HEK293 (cell line): ENCODE measurements at regions not wholly inside any gene's neighbourhood (a gene's known extent, or its start where the extent isn't known, plus 50 kb on each side); places are given as distances from the start of the nearest gene placed in this dataset.

Experiments used
- CTCF ChIA-PET: fragments of 350-600 bp; formaldehyde crosslinking; extraction: SDS; loops from one replicate; lab custom pipeline; 2021; ENCODE audit warnings: antibody characterized with exemption; lab: Yijun Ruan, JAX
- POLR2A ChIA-PET: fragments of 300-600 bp; formaldehyde crosslinking; extraction: SDS; loops from one replicate; lab custom pipeline; 2020; ENCODE audit warnings: antibody characterized with exemption, inconsistent platforms; lab: Yijun Ruan, JAX
- H3K27ac ChIP-seq: fragments of 200-500 bp; sonication (Bioruptor generic); 2 replicates; pipeline ENCODE4 v1.5.1; 2014; ENCODE audit warnings: low read depth, low read length, control low read depth, inconsistent platforms; ENCODE audit errors: extremely low read depth
- H3K36me3 ChIP-seq, 2 experiments: fragments of 200-500 bp in 1 of 2; sonication (Bioruptor generic) in 1 of 2; 1 replicate in 1 of 2; 2 replicates in 1 of 2; pipeline ENCODE4 v1.5.1; 2014 to 2017; ENCODE audit warnings: inconsistent platforms in 2 of 2, low read length in 2 of 2; ENCODE audit not compliant: control insufficient read depth in 2 of 2, insufficient read depth in 1 of 2
- H3K4me1 ChIP-seq: fragments of 200-500 bp; sonication (Bioruptor generic); 2 replicates; pipeline ENCODE4 v1.5.1; 2014; ENCODE audit warnings: mild to moderate bottlenecking, low read length, inconsistent platforms; ENCODE audit not compliant: control insufficient read depth, insufficient read depth
- H3K4me3 ChIP-seq: 2 replicates; pipeline ENCODE4 v1.5.1; 2011; ENCODE audit warnings: low read depth, mild to moderate bottlenecking, control low read depth, low read length, moderate library complexity
- H3K9me3 ChIP-seq: fragments of 200-500 bp; sonication (Bioruptor generic); 2 replicates; pipeline ENCODE4 v1.5.1; 2014; ENCODE audit warnings: low read depth, low read length, inconsistent platforms; ENCODE audit not compliant: control insufficient read depth, insufficient read depth
- GLIS2 ChIP-seq: fragments of 450-650 bp; formaldehyde crosslinking; IDR thresholded peaks from 2 replicates; pipeline ENCODE4 v1.5.1; 2016; ENCODE audit warnings: missing biosample characterization, missing genetic modification characterization
- HOXD13 ChIP-seq: sonication (generic); formaldehyde crosslinking; IDR thresholded peaks from 2 replicates; pipeline ENCODE4 v1.8.0; 2022; ENCODE audit warnings: missing genetic modification reagents, borderline replicate concordance
- INSM2 ChIP-seq: fragments of 450-650 bp; formaldehyde crosslinking; IDR thresholded peaks from 2 replicates; pipeline ENCODE4 v1.5.1; 2016; ENCODE audit warnings: missing biosample characterization, missing genetic modification characterization
- OVOL3 ChIP-seq: fragments of 450-650 bp; formaldehyde crosslinking; IDR thresholded peaks from 2 replicates; pipeline ENCODE4 v1.5.1; 2016; ENCODE audit warnings: missing biosample characterization, missing genetic modification characterization
- SP2 ChIP-seq: fragments of 450-650 bp; formaldehyde crosslinking; IDR thresholded peaks from 2 replicates; pipeline ENCODE4 v1.5.1; 2016; ENCODE audit warnings: missing biosample characterization, missing genetic modification characterization
- SP3 ChIP-seq: fragments of 450-650 bp; formaldehyde crosslinking; IDR thresholded peaks from 2 replicates; pipeline ENCODE4 v1.5.1; 2016; ENCODE audit warnings: missing biosample characterization, missing genetic modification characterization
- ZEB2 ChIP-seq: fragments of 450-650 bp; formaldehyde crosslinking; IDR thresholded peaks from 2 replicates; pipeline ENCODE4 v1.5.1; 2016; ENCODE audit warnings: missing biosample characterization, missing genetic modification characterization
- ZFP3 ChIP-seq: fragments of 450-650 bp; formaldehyde crosslinking; IDR thresholded peaks from 2 replicates; pipeline ENCODE4 v1.5.1; 2016; ENCODE audit warnings: low read depth, missing biosample characterization, missing genetic modification characterization
- ZNF175 ChIP-seq: fragments of 450-650 bp; formaldehyde crosslinking; IDR thresholded peaks from 2 replicates; pipeline ENCODE4 v1.5.1; 2016; ENCODE audit warnings: missing biosample characterization, missing genetic modification characterization
- ZNF362 ChIP-seq: fragments of 450-650 bp; formaldehyde crosslinking; IDR thresholded peaks from 2 replicates; pipeline ENCODE4 v1.5.1; 2016; ENCODE audit warnings: missing biosample characterization, missing genetic modification characterization
- ZNF416 ChIP-seq: fragments of 450-650 bp; formaldehyde crosslinking; IDR thresholded peaks from 2 replicates; pipeline ENCODE4 v1.5.1; 2016; ENCODE audit warnings: missing biosample characterization, missing genetic modification characterization
- ZNF426 ChIP-seq: fragments of 450-650 bp; formaldehyde crosslinking; IDR thresholded peaks from 2 replicates; pipeline ENCODE4 v1.5.1; 2017; ENCODE audit warnings: missing biosample characterization, missing genetic modification characterization, mild to moderate bottlenecking, inconsistent platforms, moderate library complexity
- ZNF473 ChIP-seq: fragments of 450-650 bp; formaldehyde crosslinking; IDR thresholded peaks from 2 replicates; pipeline ENCODE4 v1.5.1; 2017; ENCODE audit warnings: missing biosample characterization, missing genetic modification characterization
- ZNF629 ChIP-seq: fragments of 450-650 bp; formaldehyde crosslinking; IDR thresholded peaks from 2 replicates; pipeline ENCODE4 v1.5.1; 2017; ENCODE audit warnings: missing biosample characterization, missing genetic modification characterization
- ZNF654 ChIP-seq: fragments of 450-650 bp; formaldehyde crosslinking; IDR thresholded peaks from 2 replicates; pipeline ENCODE4 v1.5.1; 2016; ENCODE audit warnings: low read depth, missing biosample characterization, missing genetic modification characterization
- ZNF791 ChIP-seq: fragments of 450-650 bp; formaldehyde crosslinking; IDR thresholded peaks from 2 replicates; pipeline ENCODE4 v1.5.1; 2016; ENCODE audit warnings: missing biosample characterization, missing genetic modification characterization
- ZSCAN23 ChIP-seq: fragments of 450-650 bp; formaldehyde crosslinking; IDR thresholded peaks from 2 replicates; pipeline ENCODE4 v1.5.1; 2016; ENCODE audit warnings: missing biosample characterization, missing genetic modification characterization
- TF ChIP-seq, protein P1 (sequence below): fragments of 450-650 bp; formaldehyde crosslinking; IDR thresholded peaks from 2 replicates; pipeline ENCODE4 v1.5.1; 2017; ENCODE audit warnings: missing biosample characterization, missing genetic modification characterization
- TF ChIP-seq, protein P2 (sequence below): fragments of 450-650 bp; formaldehyde crosslinking; IDR thresholded peaks from 2 replicates; pipeline ENCODE4 v1.5.1; 2016; ENCODE audit warnings: missing biosample characterization, missing genetic modification characterization
- TF ChIP-seq, protein P3 (sequence below): fragments of 450-650 bp; formaldehyde crosslinking; IDR thresholded peaks from 2 replicates; pipeline ENCODE4 v1.5.1; 2016; ENCODE audit warnings: missing biosample characterization, missing genetic modification characterization, low read depth
- TF ChIP-seq, protein P4 (sequence below): fragments of 450-650 bp; formaldehyde crosslinking; IDR thresholded peaks from 2 replicates; pipeline ENCODE4 v1.5.1; 2016; ENCODE audit warnings: missing biosample characterization, missing genetic modification characterization
- TF ChIP-seq, protein P5 (sequence below): fragments of 450-650 bp; formaldehyde crosslinking; IDR thresholded peaks from 2 replicates; pipeline ENCODE4 v1.5.1; 2016; ENCODE audit warnings: missing biosample characterization, missing genetic modification characterization, borderline replicate concordance
- TF ChIP-seq, protein P6 (sequence below): fragments of 450-650 bp; formaldehyde crosslinking; IDR thresholded peaks from 2 replicates; pipeline ENCODE4 v1.5.1; 2016; ENCODE audit warnings: missing biosample characterization, missing genetic modification characterization

DNA sequence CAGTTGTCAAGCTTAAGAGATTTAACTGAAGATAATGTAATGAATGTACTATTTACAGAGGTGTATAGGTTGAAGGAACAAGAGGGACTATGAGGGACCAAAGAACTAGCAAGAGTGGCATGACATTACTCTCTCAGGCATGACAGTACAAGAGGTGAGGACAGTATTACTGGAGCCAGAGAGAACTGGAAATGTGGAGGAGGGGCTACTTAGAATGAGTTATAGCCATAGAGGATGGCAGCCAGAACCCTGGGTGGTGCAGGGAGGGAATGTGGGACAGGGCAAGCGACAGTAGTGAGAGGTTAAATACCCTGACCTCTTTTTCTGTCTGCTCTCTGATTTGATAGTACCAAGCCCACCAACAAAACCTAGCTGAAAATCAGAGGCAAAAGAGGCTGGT is 122.6 kb upstream of the UGP2 start:
- Histone ChIP-seq H3K4me3 (no peak overlapping the region), H3K36me3 (no peaks in the 10 kb centered on the region), H3K9me3 (no peaks in the 10 kb centered on the region), H3K27ac (no peak overlapping the region), H3K4me1 (no peaks in the 10 kb centered on the region; the same call in 1 of the 2 replicates)
- ChIA-PET POLR2A (no interaction called here), CTCF (no interaction called here)
- no peak for TF ChIP-seq ZSCAN23
- TF ChIP-seq ZEB2 (tag by site-specific recombination), result no peak
- no peak for TF ChIP-seq ZNF473 (tag by site-specific recombination)
- no peak for TF ChIP-seq INSM2 (tag by site-specific recombination)
- TF ChIP-seq ZNF362 (tag by site-specific recombination), result no peak
- TF ChIP-seq, protein P1, sequence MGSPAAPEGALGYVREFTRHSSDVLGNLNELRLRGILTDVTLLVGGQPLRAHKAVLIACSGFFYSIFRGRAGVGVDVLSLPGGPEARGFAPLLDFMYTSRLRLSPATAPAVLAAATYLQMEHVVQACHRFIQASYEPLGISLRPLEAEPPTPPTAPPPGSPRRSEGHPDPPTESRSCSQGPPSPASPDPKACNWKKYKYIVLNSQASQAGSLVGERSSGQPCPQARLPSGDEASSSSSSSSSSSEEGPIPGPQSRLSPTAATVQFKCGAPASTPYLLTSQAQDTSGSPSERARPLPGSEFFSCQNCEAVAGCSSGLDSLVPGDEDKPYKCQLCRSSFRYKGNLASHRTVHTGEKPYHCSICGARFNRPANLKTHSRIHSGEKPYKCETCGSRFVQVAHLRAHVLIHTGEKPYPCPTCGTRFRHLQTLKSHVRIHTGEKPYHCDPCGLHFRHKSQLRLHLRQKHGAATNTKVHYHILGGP, result no peak
- TF ChIP-seq ZNF416 (tag by site-specific recombination), result no peak
- TF ChIP-seq ZNF175 (tag by site-specific recombination), result no peak
- TF ChIP-seq ZNF654 (tag by site-specific recombination), result no peak
- TF ChIP-seq ZNF426 (tag by site-specific recombination), result no peak
- TF ChIP-seq OVOL3, result no peak
- TF ChIP-seq GLIS2, result no peak
- no peak for TF ChIP-seq ZNF629 (tag by site-specific recombination)
- no peak for TF ChIP-seq SP3 (tag by site-specific recombination)
- TF ChIP-seq, protein P2, sequence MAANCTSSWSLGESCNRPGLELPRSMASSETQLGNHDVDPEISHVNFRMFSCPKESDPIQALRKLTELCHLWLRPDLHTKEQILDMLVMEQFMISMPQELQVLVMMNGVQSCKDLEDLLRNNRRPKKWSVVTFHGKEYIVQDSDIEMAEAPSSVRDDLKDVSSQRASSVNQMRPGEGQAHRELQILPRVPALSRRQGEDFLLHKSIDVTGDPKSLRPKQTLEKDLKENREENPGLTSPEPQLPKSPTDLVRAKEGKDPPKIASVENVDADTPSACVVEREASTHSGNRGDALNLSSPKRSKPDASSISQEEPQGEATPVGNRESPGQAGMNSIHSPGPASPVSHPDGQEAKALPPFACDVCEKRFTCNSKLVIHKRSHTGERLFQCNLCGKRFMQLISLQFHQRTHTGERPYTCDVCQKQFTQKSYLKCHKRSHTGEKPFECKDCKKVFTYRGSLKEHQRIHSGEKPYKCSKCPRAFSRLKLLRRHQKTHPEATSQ (tag by site-specific recombination), result no peak
- TF ChIP-seq HOXD13 (CRISPR knock-in tag), result no peak
- TF ChIP-seq, protein P3, sequence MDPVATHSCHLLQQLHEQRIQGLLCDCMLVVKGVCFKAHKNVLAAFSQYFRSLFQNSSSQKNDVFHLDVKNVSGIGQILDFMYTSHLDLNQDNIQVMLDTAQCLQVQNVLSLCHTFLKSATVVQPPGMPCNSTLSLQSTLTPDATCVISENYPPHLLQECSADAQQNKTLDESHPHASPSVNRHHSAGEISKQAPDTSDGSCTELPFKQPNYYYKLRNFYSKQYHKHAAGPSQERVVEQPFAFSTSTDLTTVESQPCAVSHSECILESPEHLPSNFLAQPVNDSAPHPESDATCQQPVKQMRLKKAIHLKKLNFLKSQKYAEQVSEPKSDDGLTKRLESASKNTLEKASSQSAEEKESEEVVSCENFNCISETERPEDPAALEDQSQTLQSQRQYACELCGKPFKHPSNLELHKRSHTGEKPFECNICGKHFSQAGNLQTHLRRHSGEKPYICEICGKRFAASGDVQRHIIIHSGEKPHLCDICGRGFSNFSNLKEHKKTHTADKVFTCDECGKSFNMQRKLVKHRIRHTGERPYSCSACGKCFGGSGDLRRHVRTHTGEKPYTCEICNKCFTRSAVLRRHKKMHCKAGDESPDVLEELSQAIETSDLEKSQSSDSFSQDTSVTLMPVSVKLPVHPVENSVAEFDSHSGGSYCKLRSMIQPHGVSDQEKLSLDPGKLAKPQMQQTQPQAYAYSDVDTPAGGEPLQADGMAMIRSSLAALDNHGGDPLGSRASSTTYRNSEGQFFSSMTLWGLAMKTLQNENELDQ (tag by site-specific recombination), result no peak

GRCh38 chr2:63721082-63721424 is 120.6 kb upstream of the UGP2 start:
- ChIA-PET POLR2A (no interaction called here), CTCF (interaction anchor here (0.9 kb wide), 1 partner anchor 22 kb away, joined by 5 read pairs; no protein-coding TSS in a partner anchor)
- TF ChIP-seq, protein P4, sequence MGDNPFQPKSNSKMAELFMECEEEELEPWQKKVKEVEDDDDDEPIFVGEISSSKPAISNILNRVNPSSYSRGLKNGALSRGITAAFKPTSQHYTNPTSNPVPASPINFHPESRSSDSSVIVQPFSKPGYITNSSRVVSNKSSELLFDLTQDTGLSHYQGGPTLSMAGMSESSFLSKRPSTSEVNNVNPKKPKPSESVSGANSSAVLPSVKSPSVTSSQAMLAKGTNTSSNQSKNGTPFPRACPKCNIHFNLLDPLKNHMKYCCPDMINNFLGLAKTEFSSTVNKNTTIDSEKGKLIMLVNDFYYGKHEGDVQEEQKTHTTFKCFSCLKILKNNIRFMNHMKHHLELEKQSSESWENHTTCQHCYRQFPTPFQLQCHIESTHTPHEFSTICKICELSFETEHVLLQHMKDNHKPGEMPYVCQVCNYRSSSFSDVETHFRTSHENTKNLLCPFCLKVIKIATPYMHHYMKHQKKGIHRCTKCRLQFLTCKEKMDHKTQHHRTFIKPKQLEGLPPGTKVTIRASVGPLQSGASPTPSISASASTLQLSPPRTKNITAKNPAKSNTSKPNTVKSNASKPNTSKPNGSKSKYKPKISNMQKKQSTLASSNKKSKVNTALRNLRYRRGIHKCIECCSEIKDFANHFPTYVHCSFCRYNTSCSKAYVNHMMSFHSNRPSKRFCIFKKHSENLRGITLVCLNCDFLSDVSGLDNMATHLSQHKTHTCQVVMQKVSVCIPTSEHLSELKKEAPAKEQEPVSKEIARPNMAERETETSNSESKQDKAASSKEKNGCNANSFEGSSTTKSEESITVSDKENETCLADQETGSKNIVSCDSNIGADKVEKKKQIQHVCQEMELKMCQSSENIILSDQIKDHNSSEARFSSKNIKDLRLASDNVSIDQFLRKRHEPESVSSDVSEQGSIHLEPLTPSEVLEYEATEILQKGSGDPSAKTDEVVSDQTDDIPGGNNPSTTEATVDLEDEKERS (tag by site-specific recombination), result no peak
- no peak for TF ChIP-seq SP2
- TF ChIP-seq ZFP3 (tag by site-specific recombination), result no peak
- TF ChIP-seq, protein P5, sequence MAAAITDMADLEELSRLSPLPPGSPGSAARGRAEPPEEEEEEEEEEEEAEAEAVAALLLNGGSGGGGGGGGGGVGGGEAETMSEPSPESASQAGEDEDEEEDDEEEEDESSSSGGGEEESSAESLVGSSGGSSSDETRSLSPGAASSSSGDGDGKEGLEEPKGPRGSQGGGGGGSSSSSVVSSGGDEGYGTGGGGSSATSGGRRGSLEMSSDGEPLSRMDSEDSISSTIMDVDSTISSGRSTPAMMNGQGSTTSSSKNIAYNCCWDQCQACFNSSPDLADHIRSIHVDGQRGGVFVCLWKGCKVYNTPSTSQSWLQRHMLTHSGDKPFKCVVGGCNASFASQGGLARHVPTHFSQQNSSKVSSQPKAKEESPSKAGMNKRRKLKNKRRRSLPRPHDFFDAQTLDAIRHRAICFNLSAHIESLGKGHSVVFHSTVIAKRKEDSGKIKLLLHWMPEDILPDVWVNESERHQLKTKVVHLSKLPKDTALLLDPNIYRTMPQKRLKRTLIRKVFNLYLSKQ (tag by site-specific recombination), result no peak
- TF ChIP-seq, protein P6, sequence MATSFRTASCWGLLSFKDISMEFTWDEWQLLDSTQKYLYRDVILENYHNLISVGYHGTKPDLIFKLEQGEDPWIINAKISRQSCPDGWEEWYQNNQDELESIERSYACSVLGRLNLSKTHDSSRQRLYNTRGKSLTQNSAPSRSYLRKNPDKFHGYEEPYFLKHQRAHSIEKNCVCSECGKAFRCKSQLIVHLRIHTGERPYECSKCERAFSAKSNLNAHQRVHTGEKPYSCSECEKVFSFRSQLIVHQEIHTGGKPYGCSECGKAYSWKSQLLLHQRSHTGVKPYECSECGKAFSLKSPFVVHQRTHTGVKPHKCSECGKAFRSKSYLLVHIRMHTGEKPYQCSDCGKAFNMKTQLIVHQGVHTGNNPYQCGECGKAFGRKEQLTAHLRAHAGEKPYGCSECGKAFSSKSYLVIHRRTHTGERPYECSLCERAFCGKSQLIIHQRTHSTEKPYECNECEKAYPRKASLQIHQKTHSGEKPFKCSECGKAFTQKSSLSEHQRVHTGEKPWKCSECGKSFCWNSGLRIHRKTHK (tag by site-specific recombination), result no peak
- TF ChIP-seq ZNF791 (tag by site-specific recombination), result no peak

More at GRCh38 chr2:63721082-63721424, 120.6 kb upstream of the UGP2 start:
- no peaks in the 10 kb centered on the region for H3K36me3 ChIP-seq
- no peak overlapping the region for H3K27ac ChIP-seq
- no peaks in the 10 kb centered on the region for H3K9me3 ChIP-seq
- H3K4me1 ChIP-seq, result no peaks in the 10 kb centered on the region; the same call in 1 of the 2 replicates
- no peak overlapping the region for H3K4me3 ChIP-seq
